C4-2B (cell line): ENCODE measurements at regions not wholly inside any gene's neighbourhood (a gene's known extent, or its start where the extent isn't known, plus 50 kb on each side); places are given as distances from the start of the nearest gene placed in this dataset.
A peak's percentile ranks its signal among the peaks of the same experiment; 100 is the strongest.
"Not testable (repeated sequence)": the region's sequence is repeated elsewhere in the genome, so short reads cannot be mapped to it uniquely, and the experiment has no call there.

Source experiments
- ZFX ChIP-seq: fragments of 450-650 bp; IDR thresholded peaks from 2 replicates; pipeline ENCODE4 v1.6.1; 2017
- TF ChIP-seq, protein P1 (sequence below): fragments of 450-650 bp; conservative IDR thresholded peaks from 2 replicates; pipeline ENCODE4 v1.5.1; 2017; ENCODE audit warnings: mild to moderate bottlenecking

DNA sequence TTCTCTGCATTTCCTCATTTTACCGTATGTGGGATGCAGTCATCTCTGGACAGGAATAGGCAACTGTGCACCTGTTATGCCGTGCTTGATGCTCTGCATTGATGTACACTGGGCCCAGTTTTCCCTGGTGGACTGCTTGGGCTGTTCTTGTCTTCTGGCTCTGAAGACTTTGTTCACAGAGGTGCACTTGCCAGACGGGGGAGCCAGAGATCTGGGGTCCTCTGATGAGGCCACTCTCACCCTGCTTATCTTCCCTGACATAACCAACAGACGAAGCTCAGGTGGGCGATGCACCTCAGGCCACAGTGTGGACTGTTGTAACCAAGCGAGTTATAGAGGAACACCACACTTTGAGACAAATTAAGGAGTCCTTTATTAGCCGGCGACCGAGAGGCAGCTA lies 1864.6 kb upstream of the DEFB115 start:
- TF ChIP-seq, protein P1, sequence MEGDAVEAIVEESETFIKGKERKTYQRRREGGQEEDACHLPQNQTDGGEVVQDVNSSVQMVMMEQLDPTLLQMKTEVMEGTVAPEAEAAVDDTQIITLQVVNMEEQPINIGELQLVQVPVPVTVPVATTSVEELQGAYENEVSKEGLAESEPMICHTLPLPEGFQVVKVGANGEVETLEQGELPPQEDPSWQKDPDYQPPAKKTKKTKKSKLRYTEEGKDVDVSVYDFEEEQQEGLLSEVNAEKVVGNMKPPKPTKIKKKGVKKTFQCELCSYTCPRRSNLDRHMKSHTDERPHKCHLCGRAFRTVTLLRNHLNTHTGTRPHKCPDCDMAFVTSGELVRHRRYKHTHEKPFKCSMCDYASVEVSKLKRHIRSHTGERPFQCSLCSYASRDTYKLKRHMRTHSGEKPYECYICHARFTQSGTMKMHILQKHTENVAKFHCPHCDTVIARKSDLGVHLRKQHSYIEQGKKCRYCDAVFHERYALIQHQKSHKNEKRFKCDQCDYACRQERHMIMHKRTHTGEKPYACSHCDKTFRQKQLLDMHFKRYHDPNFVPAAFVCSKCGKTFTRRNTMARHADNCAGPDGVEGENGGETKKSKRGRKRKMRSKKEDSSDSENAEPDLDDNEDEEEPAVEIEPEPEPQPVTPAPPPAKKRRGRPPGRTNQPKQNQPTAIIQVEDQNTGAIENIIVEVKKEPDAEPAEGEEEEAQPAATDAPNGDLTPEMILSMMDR: peak; percentile 6; the same call in 1 of the 2 replicates
- TF ChIP-seq ZFX: not testable (repeated sequence)
